ENCODE measurements at regions not wholly inside any gene's neighbourhood (a gene's known extent, or its start where the extent isn't known, plus 50 kb on each side); places are given as distances from the start of the nearest gene placed in this dataset.

DNA sequence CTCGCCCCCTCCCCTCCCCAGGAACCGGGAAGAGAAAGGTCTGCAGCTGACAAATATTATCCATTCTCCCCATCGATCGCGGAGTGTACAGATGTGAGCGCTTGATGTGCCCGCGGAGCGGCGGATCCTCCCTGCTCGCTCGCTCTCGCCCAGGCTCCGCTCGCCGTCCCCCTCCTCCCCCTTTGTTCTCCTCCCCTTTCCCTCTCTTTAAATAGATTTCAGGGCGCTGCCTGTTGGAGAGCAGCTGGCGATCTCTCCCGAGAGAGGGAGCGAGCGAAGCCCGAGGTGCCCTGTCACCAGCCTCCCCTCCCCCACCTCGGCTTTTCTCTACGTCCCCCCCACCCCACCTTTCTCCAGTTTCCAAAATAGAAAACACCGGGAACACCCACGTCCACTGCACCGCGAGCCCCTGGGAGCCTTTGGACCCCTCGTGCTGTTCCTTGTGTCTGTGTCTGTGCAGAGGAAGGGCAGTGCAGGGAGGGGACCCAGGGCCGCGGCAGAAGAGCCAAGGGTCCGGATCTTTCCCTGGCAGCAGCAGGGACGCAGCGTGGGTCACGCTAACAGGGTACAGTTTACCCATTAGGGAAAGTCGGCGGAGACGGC is 56.6 kb upstream of the BCOR start:
- peak; percentile 36 to 46; a peak in 5 of 6 replicates for ATAC-seq
- H3K27ac ChIP-seq, result peak overlapping the region; percentile 98 to 99
- peak overlapping the region; percentile 64 for H3K4me3 ChIP-seq
- ChIA-PET CTCF (interaction anchor here (1.4 kb wide), 1 partner anchor 339 kb away, joined by 3 read pairs; no protein-coding TSS in a partner anchor), POLR2A (interaction anchor here (0.6 to 6.2 kb wide), 13 partner anchors 13 to 1350 kb away, joined by 3 to 67 read pairs (median 4); partner anchors contain the start of gene BCOR)
- WGBS (ENCODE audit: missing lambda C conversion rate), result 1% methylated on average over 22 of the region's 38 CpGs
- no peak for FAIRE-seq
- peak; percentile 53 to 57 for DNase-seq (ENCODE audit: low read depth in 1 of 2, low spot score in 1 of 2)
- peaks cover 23% of the 10 kb centered on the region for H3K4me1 ChIP-seq
- TF ChIP-seq FOSL2 (IDR thresholded peaks at IDR 0.05) (no peak), FOSL2 (CRISPR knock-in tag; IDR thresholded peaks at IDR 0.05) (no peak), JUN (IDR thresholded peaks at IDR 0.05) (0 out of 5 replicates have a peak, but pooled peaks of 1 of the 2 experiments have one; percentile 5), RFX5 (IDR thresholded peaks at IDR 0.05) (no peak), ZC3H11A (IDR thresholded peaks at IDR 0.05) (no peak), MAX (IDR thresholded peaks at IDR 0.05) (0 out of 2 replicates have a peak, but pooled peaks have one; percentile 5), CBX8 (IDR thresholded peaks at IDR 0.05) (no peak)
- no peaks in the 10 kb centered on the region for H3K9me3 ChIP-seq
- peak overlapping the region; percentile 100 for H3K4me2 ChIP-seq

GRCh38 chrX:40153345-40154249 is 55.8 kb upstream of the BCOR start:
- Histone ChIP-seq H3K4me2 (peak overlapping the region; percentile 100), H3K4me3 (peak overlapping the region; percentile 64), H3K4me1 (peaks cover 19% of the 10 kb centered on the region), H3K27ac (peak overlapping the region; percentile 98 to 99), H3K9me3 (no peaks in the 10 kb centered on the region)
- ChIA-PET POLR2A (interaction anchor here (0.8 to 6.2 kb wide), 12 partner anchors 12 to 1349 kb away, joined by 3 to 67 read pairs (median 5); partner anchors contain the start of gene BCOR), CTCF (interaction anchor here (0.7 to 2.4 kb wide), 8 partner anchors 12 to 338 kb away, joined by 3 to 11 read pairs (median 3); no protein-coding TSS in a partner anchor)
- WGBS (ENCODE audit: missing lambda C conversion rate), result 1% methylated on average over 21 of the region's 70 CpGs
- DNase-seq (ENCODE audit: low read depth in 1 of 2, low spot score in 1 of 2) (peak; percentile 35 to 41), ATAC-seq (peak; percentile 10 to 28; a peak in 5 of 6 replicates), FAIRE-seq (no peak)
- peak; percentile 14; the same call in 1 of the 3 replicates for TF ChIP-seq CTCF (IDR thresholded peaks at IDR 0.05)
- TF ChIP-seq RAD21 (conservative IDR thresholded peaks at IDR 0.05 in 1 of 2, IDR thresholded peaks at IDR 0.05 in 1 of 2), result 0 out of 5 replicates have a peak, but pooled peaks of 1 of the 2 experiments have one; percentile 5
- TF ChIP-seq ZFP36 (IDR thresholded peaks at IDR 0.05; ENCODE audit: borderline replicate concordance, partially characterized antibody), result no peak
- TF ChIP-seq ZSCAN20 (CRISPR knock-in tag; IDR thresholded peaks at IDR 0.05), result no peak
- no peak for TF ChIP-seq RCOR1 (IDR thresholded peaks at IDR 0.05; ENCODE audit: low read depth, low read length)
- TF ChIP-seq FOSB (CRISPR knock-in tag; IDR thresholded peaks at IDR 0.05), result no peak
- TF ChIP-seq JUN (IDR thresholded peaks at IDR 0.05), result peak in 1 of 2 experiments; percentile 22; a peak in 3 of 5 replicates
- peak; percentile 21; the same call in 1 of the 2 replicates for TF ChIP-seq POLR2A (IDR thresholded peaks at IDR 0.05; ENCODE audit: low read length)
- peak; percentile 74 for TF ChIP-seq MAX (IDR thresholded peaks at IDR 0.05)

- FAIRE-seq, result peak; percentile 36
- ATAC-seq, result peak; percentile 36 to 50; a peak in 5 of 6 replicates
- Histone ChIP-seq H3K4me1 (peaks cover 17% of the 10 kb centered on the region), H3K4me2 (peak overlapping the region; percentile 100), H3K27ac (peak overlapping the region; percentile 98 to 99), H3K9me3 (no peaks in the 10 kb centered on the region), H3K4me3 (peak overlapping the region; percentile 64)
- ChIA-PET POLR2A (interaction anchor here (0.6 to 6.2 kb wide), 8 partner anchors 11 to 422 kb away, joined by 3 to 67 read pairs (median 12); partner anchors contain the start of gene BCOR), CTCF (interaction anchor here (1.1 to 2.4 kb wide), 5 partner anchors 11 to 115 kb away, joined by 3 to 11 read pairs (median 4); no protein-coding TSS in a partner anchor)
- DNase-seq (ENCODE audit: low read depth in 1 of 2, low spot score in 1 of 2), result peak; percentile 42 to 46
- TF ChIP-seq REST (IDR thresholded peaks at IDR 0.05), result no peak
- 0 out of 2 replicates have a peak, but pooled peaks have one; percentile 5 for TF ChIP-seq POLR2A (IDR thresholded peaks at IDR 0.05; ENCODE audit: low read length)
- WGBS (ENCODE audit: missing lambda C conversion rate), result 14% methylated on average over 20 of the region's 47 CpGs
These were observed 55.1 kb upstream of the BCOR start for GRCh38 chrX:40152741-40153344.
